ENCODE measurements at regions not wholly inside any gene's neighbourhood (a gene's known extent, or its start where the extent isn't known, plus 50 kb on each side); places are given as distances from the start of the nearest gene placed in this dataset.

DNA sequence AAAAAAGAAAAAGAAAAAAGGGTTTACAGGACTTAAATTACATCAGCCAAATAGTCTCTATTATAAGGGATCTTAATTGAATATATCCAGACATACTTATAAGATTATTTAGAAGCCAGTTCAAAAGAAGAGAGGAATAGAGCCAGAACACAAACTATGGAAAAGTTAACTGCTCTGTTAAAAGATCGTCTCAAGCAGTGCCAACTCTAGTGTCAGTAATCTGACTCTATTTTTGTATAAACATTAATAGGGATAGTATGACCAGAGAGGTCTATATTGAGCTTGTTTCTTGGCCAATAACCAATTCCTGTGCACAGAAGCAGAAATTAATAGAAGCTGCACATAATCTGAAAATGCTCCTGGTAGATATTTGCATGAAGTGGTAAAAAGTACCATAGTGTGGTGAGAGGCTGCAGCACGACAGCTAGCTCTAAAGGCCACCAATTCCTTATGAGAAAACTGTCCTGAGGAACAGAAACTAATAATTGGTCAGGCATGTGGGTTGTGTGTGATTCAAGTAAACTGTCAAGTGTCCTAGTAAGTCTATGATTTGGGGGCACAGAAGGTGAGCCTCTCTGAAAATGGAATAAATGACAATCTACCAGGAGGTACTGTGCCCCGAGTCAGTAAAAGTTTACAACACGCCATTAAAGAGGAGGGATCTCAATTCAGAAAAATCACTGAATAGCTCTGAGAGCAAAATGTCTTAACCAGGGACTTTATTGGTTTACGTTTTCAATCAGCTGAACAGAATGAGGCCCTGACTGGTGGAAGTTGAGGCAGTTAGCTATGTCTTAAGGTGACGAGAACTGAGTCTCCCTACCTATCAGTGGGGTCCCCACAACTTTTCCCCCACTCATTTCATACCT is 51.5 kb upstream of the NANOGP8 start:
- FAIRE-seq: no peak
- Histone ChIP-seq H3K4me3 (no peak overlapping the region), H3K9me3 (replicated peaks; ENCODE audit: control insufficient read depth, insufficient read depth, low read depth, low read length) (no peaks in the 10 kb centered on the region), H3K79me2 (ENCODE audit: control insufficient read depth, insufficient read depth, low read length) (no peaks in the 10 kb centered on the region), H3K36me3 (ENCODE audit: control insufficient read depth, insufficient read depth, low read length) (no peaks in the 10 kb centered on the region), H3K27ac (ENCODE audit: extremely low read depth, low read depth, low read length) (no peak overlapping the region), H3K9me1 (ENCODE audit: control insufficient read depth, insufficient read depth, low read length) (no peaks in the 10 kb centered on the region), H3K4me1 (replicated peaks in 1 of 2; ENCODE audit: control insufficient read depth in 2 of 2, insufficient read depth in 2 of 2, low read length in 2 of 2) (no peaks in the 10 kb centered on the region; a peak in 1 of 5 replicates), H4K20me1 (replicated peaks; ENCODE audit: control insufficient read depth, insufficient read depth, low read length) (no peaks in the 10 kb centered on the region), H2AFZ (ENCODE audit: low read depth, low read length) (peak overlapping the region; percentile 13; the same call in 1 of the 2 replicates), H3K4me2 (ENCODE audit: insufficient read depth, low read length) (no peak overlapping the region), H3K27me3 (ENCODE audit: control insufficient read depth in 2 of 2, insufficient read depth in 2 of 2, low read length in 2 of 2) (no peaks in the 10 kb centered on the region), H3K9ac (ENCODE audit: insufficient read depth in 1 of 2, low read depth in 2 of 2, low read length in 2 of 2) (no peak overlapping the region)
- in situ Hi-C loops (cut with MboI): no loop called here
- BruUV-seq (replicated peaks): no TSS peak
- POLR2A ChIA-PET: interaction anchor here (0.5 to 1.9 kb wide), 4 partner anchors 12 to 671 kb away, joined by 3 to 6 read pairs (median 4); no protein-coding TSS in a partner anchor
- CTCF ChIA-PET (ENCODE audit: low intra/inter-chr PET ratio): no interaction called here
- 55% methylated on average over 6 of the region's 6 CpGs for WGBS (ENCODE audit: insufficient coverage, low coverage, missing lambda C conversion rate)
- ATAC-seq: no peak
- intact Hi-C loops (cut with micrococcal nuclease): no loop called here
- DNase-seq (ENCODE audit: extremely low read depth in 1 of 4, low spot score in 3 of 4): no peak
- TF ChIP-seq EHMT2 (IDR thresholded peaks at IDR 0.05) (no peak), OTX1 (CRISPR knock-in tag; IDR thresholded peaks at IDR 0.05) (no peak), KAT8 (IDR thresholded peaks at IDR 0.05; ENCODE audit: low read depth) (no peak), NFIC (IDR thresholded peaks at IDR 0.05) (no peak), MCM3 (IDR thresholded peaks at IDR 0.05) (no peak), SAP30 (IDR thresholded peaks at IDR 0.05; ENCODE audit: borderline replicate concordance, insufficient read depth, low read depth, low read length, poor library complexity, severe bottlenecking) (no peak), ZNF695 (CRISPR knock-in tag; IDR thresholded peaks at IDR 0.05) (no peak), MCM5 (IDR thresholded peaks at IDR 0.05; ENCODE audit: low read depth) (no peak), KLF6 (CRISPR knock-in tag; IDR thresholded peaks at IDR 0.05; ENCODE audit: borderline replicate concordance) (no peak)
